ENCODE measurements at regions not wholly inside any gene's neighbourhood (a gene's known extent, or its start where the extent isn't known, plus 50 kb on each side); places are given as distances from the start of the nearest gene placed in this dataset.

GRCh38 chr2:115942800-115943199 is 1500.4 kb downstream of the DPP10 start:
- ChIA-PET CTCF (no interaction called here), POLR2A (no interaction called here)
- H3K27me3 ChIP-seq (replicated peaks; ENCODE audit: control insufficient read depth, insufficient read depth, low read length), result no peaks in the 10 kb centered on the region
- Mint-ChIP-seq H3K4me1 (ENCODE audit: low read depth, unreplicated experiment) (no peaks in the 10 kb centered on the region), H3K36me3 (ENCODE audit: insufficient read depth, unreplicated experiment) (no peaks in the 10 kb centered on the region), H3K9me3 (ENCODE audit: unreplicated experiment) (no peaks in the 10 kb centered on the region), H3K4me3 (ENCODE audit: unreplicated experiment) (no peak overlapping the region), H3K27me3 (ENCODE audit: insufficient read depth, unreplicated experiment) (no peaks in the 10 kb centered on the region), H3K27ac (ENCODE audit: unreplicated experiment) (no peak overlapping the region)
- no peak for DNase-seq
- no peaks in the 10 kb centered on the region for H3K36me3 ChIP-seq (ENCODE audit: control insufficient read depth, insufficient read depth, low read length)
- intact Hi-C loops (cut with micrococcal nuclease; ENCODE audit: unreplicated experiment), result no loop called here
- no peaks in the 10 kb centered on the region for H3K4me1 ChIP-seq
- H3K9me3 ChIP-seq, result no peaks in the 10 kb centered on the region
- no peak overlapping the region for H3K4me3 ChIP-seq (ENCODE audit: low read depth, low read length)
- no TSS peak for BruUV-seq (replicated peaks)
- no peak for TF ChIP-seq CTCF (IDR thresholded peaks at IDR 0.05; ENCODE audit: insufficient read depth in 1 of 2, low read depth in 1 of 2, low read length in 1 of 2, severe bottlenecking in 1 of 2, unreplicated experiment in 1 of 2)

- H3K9me3 ChIP-seq, result no peaks in the 10 kb centered on the region
- H3K4me1 ChIP-seq, result no peaks in the 10 kb centered on the region
- DNase-seq, result no peak
- POLR2A ChIA-PET, result no interaction called here
- no TSS peak for BruUV-seq (replicated peaks)
- H3K9me3 Mint-ChIP-seq (ENCODE audit: unreplicated experiment), result no peaks in the 10 kb centered on the region
- intact Hi-C loops (cut with micrococcal nuclease; ENCODE audit: unreplicated experiment), result no loop called here
- no peaks in the 10 kb centered on the region for H3K27me3 ChIP-seq (replicated peaks; ENCODE audit: control insufficient read depth, insufficient read depth, low read length)
- H3K4me3 ChIP-seq (ENCODE audit: low read depth, low read length), result no peak overlapping the region
- H3K36me3 Mint-ChIP-seq (ENCODE audit: insufficient read depth, unreplicated experiment), result no peaks in the 10 kb centered on the region
- no peaks in the 10 kb centered on the region for H3K4me1 Mint-ChIP-seq (ENCODE audit: low read depth, unreplicated experiment)
- H3K36me3 ChIP-seq (ENCODE audit: control insufficient read depth, insufficient read depth, low read length), result no peaks in the 10 kb centered on the region
- no peak overlapping the region for H3K27ac Mint-ChIP-seq (ENCODE audit: unreplicated experiment)
- H3K4me3 Mint-ChIP-seq (ENCODE audit: unreplicated experiment), result no peak overlapping the region
- CTCF ChIA-PET, result no interaction called here
- TF ChIP-seq CTCF (IDR thresholded peaks at IDR 0.05; ENCODE audit: insufficient read depth in 1 of 2, low read depth in 1 of 2, low read length in 1 of 2, severe bottlenecking in 1 of 2, unreplicated experiment in 1 of 2), result no peak
- no peaks in the 10 kb centered on the region for H3K27me3 Mint-ChIP-seq (ENCODE audit: insufficient read depth, unreplicated experiment)
Measured at GRCh38 chr2:115946341-115946740, 1503.9 kb downstream of the DPP10 start.

GRCh38 chr2:115946891-115947290 is 1504.5 kb downstream of the DPP10 start:
- no peak overlapping the region for H3K4me3 Mint-ChIP-seq (ENCODE audit: unreplicated experiment)
- TF ChIP-seq CTCF (IDR thresholded peaks at IDR 0.05; ENCODE audit: insufficient read depth in 1 of 2, low read depth in 1 of 2, low read length in 1 of 2, severe bottlenecking in 1 of 2, unreplicated experiment in 1 of 2), result no peak
- no peak for DNase-seq
- CTCF ChIA-PET, result no interaction called here
- H3K27ac Mint-ChIP-seq (ENCODE audit: unreplicated experiment), result no peak overlapping the region
- no TSS peak for BruUV-seq (replicated peaks)
- Histone ChIP-seq H3K36me3 (ENCODE audit: control insufficient read depth, insufficient read depth, low read length) (no peaks in the 10 kb centered on the region), H3K27me3 (replicated peaks; ENCODE audit: control insufficient read depth, insufficient read depth, low read length) (no peaks in the 10 kb centered on the region), H3K4me1 (no peaks in the 10 kb centered on the region), H3K4me3 (ENCODE audit: low read depth, low read length) (no peak overlapping the region), H3K9me3 (no peaks in the 10 kb centered on the region)
- intact Hi-C loops (cut with micrococcal nuclease; ENCODE audit: unreplicated experiment), result no loop called here
- POLR2A ChIA-PET, result no interaction called here
- H3K4me1 Mint-ChIP-seq (ENCODE audit: low read depth, unreplicated experiment), result no peaks in the 10 kb centered on the region
- H3K36me3 Mint-ChIP-seq (ENCODE audit: insufficient read depth, unreplicated experiment), result no peaks in the 10 kb centered on the region
- H3K9me3 Mint-ChIP-seq (ENCODE audit: unreplicated experiment), result no peaks in the 10 kb centered on the region
- no peaks in the 10 kb centered on the region for H3K27me3 Mint-ChIP-seq (ENCODE audit: insufficient read depth, unreplicated experiment)
